ENCODE measurements at regions not wholly inside any gene's neighbourhood (a gene's known extent, or its start where the extent isn't known, plus 50 kb on each side); places are given as distances from the start of the nearest gene placed in this dataset.

- Histone ChIP-seq H3K4me3 (no peak overlapping the region), H3K9me3 (no peaks in the 10 kb centered on the region), H3K27me3 (ENCODE audit: low read depth) (no peaks in the 10 kb centered on the region), H3K4me1 (no peaks in the 10 kb centered on the region), H3K36me3 (replicated peaks) (no peaks in the 10 kb centered on the region)
- in situ Hi-C loops (cut with MboI; ENCODE audit: low sequenced_read_pairs), result no loop called here
- no peak for DNase-seq (ENCODE audit: low spot score in 2 of 2)
These were observed 105.5 kb upstream of the STK26 start for GRCh38 chrX:131917588-131917987.

GRCh38 chrX:131918839-131919238 is 104.3 kb upstream of the STK26 start:
- Histone ChIP-seq H3K27me3 (ENCODE audit: low read depth) (no peaks in the 10 kb centered on the region), H3K36me3 (replicated peaks) (no peaks in the 10 kb centered on the region), H3K9me3 (no peaks in the 10 kb centered on the region), H3K4me3 (no peak overlapping the region), H3K4me1 (no peaks in the 10 kb centered on the region)
- no peak for DNase-seq (ENCODE audit: low spot score in 2 of 2)
- in situ Hi-C loops (cut with MboI; ENCODE audit: low sequenced_read_pairs), result no loop called here

DNA sequence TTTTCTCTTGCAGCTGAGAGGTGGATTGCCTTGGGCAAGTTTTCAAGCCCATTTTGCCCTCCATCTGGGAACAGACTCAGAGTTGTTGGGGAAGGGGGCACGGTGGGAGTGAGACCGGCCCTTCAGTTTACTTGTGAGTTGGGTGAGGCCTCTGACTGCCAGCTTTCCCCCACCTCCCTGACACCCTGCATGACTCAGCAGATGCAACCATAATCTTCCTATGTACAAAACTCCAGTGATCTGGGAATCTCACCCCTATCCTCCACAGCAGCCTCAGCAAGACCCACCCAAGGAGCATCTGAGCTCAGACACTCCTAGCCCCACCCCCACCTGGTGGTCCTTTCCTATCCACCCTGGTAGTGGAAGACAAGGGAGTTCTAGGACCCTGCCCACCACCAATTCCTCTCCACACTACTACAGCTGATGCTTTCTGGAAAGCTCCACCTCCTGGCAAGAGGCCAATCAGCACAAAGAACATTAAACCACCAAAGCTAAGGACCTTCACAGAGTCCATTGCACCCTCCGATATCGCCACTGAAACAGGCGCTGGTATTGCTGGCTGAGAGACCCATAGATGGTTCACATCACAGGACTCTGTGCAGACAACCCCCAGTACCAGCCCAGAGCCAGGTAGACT is 99.4 kb upstream of the STK26 start:
- H3K4me1 ChIP-seq, result no peaks in the 10 kb centered on the region
- H3K9me3 ChIP-seq, result 0 out of 2 replicates have a peak, but pooled peaks cover 3% of the 10 kb centered on the region
- H3K36me3 ChIP-seq (replicated peaks), result no peaks in the 10 kb centered on the region
- in situ Hi-C loops (cut with MboI; ENCODE audit: low sequenced_read_pairs), result no loop called here
- no peaks in the 10 kb centered on the region; the same call in 1 of the 2 replicates for H3K27me3 ChIP-seq (ENCODE audit: low read depth)
- DNase-seq (ENCODE audit: low spot score in 2 of 2), result no peak
- no peak overlapping the region for H3K4me3 ChIP-seq

DNA sequence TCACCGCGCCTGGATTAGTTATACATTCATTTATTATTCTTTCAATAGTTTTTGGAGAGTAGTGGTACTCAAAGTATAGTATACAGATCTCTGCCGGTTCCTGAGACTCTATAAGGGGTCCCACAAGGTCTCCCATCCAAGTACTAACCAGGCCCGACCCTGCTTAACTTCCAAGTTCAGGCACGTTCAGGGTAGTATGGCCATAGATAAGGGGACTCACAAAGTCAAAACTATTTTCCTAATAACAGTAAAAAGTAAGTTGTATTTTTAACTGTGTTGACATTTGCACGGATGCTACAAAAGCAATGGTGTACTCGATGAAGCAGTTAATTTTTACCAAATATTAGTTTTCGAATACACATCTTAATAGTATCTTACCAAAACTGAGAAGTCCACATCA is 84.4 kb upstream of the STK26 start:
- in situ Hi-C loops (cut with MboI; ENCODE audit: low sequenced_read_pairs), result no loop called here
- H3K4me1 ChIP-seq, result no peaks in the 10 kb centered on the region
- no peaks in the 10 kb centered on the region for H3K36me3 ChIP-seq (replicated peaks)
- H3K9me3 ChIP-seq, result no peaks in the 10 kb centered on the region
- peaks cover 7% of the 10 kb centered on the region for H3K27me3 ChIP-seq (ENCODE audit: low read depth)
- DNase-seq (ENCODE audit: low spot score in 2 of 2), result no peak
- no peak overlapping the region for H3K4me3 ChIP-seq

DNA sequence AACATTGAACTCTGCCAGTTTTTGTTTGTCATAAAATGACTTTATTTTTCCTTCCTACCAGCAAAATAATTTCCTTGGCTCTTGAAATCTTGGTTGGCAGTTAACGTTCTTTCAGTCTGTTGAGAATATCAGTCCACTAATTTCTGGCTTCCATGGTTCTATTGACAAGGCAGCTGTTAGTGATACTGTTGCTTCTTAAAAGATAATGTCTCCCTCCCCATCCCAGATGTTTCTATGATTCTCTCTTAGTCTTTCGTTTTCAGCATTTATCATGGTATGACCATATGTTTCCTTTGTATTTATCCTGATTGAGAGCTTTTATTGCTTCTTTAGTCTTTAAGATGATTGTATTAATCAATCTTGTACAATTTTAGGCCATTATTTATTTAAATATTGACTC is 81.1 kb upstream of the STK26 start:
- Histone ChIP-seq H3K4me1 (no peaks in the 10 kb centered on the region), H3K27me3 (ENCODE audit: low read depth) (peaks cover 4% of the 10 kb centered on the region; the same call in 1 of the 2 replicates), H3K4me3 (no peak overlapping the region), H3K9me3 (no peaks in the 10 kb centered on the region), H3K36me3 (replicated peaks) (no peaks in the 10 kb centered on the region)
- DNase-seq (ENCODE audit: low spot score in 2 of 2), result no peak
- in situ Hi-C loops (cut with MboI; ENCODE audit: low sequenced_read_pairs), result no loop called here

GRCh38 chrX:131944936-131945902 is 77.9 kb upstream of the STK26 start:
- no peaks in the 10 kb centered on the region for H3K27me3 ChIP-seq (ENCODE audit: low read depth)
- no peaks in the 10 kb centered on the region for H3K9me3 ChIP-seq
- H3K36me3 ChIP-seq (replicated peaks), result no peaks in the 10 kb centered on the region
- H3K4me3 ChIP-seq, result no peak overlapping the region
- in situ Hi-C loops (cut with MboI; ENCODE audit: low sequenced_read_pairs), result no loop called here
- no peaks in the 10 kb centered on the region for H3K4me1 ChIP-seq
- DNase-seq (ENCODE audit: low spot score in 2 of 2), result no peak

DNA sequence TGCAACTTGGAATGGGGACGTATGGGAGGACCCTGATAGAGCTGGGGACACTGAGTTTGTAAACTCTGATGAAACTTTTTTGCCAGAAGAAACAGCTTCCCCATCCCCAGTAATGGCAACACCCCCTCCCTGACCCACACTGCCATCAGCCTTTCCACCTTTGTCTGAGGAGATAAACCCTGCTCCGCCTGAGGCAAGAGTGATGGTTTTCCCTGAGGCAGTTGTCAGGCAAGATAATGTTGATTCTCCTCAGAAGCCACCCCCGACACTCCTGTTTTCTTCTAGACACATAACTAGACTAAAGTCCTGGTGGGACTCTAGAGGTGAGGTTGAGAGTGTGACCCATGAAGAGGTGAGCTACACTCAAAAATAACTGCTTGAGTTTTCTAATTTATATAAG is 71.9 kb upstream of the STK26 start:
- in situ Hi-C loops (cut with MboI; ENCODE audit: low sequenced_read_pairs), result no loop called here
- H3K9me3 ChIP-seq, result no peaks in the 10 kb centered on the region
- H3K4me1 ChIP-seq, result no peaks in the 10 kb centered on the region
- DNase-seq (ENCODE audit: low spot score in 2 of 2), result no peak
- no peak overlapping the region for H3K4me3 ChIP-seq
- H3K27me3 ChIP-seq (ENCODE audit: low read depth), result peaks cover 19% of the 10 kb centered on the region
- H3K36me3 ChIP-seq (replicated peaks), result no peaks in the 10 kb centered on the region

GRCh38 chrX:131955099-131955777 is 67.9 kb upstream of the STK26 start:
- no peak for DNase-seq (ENCODE audit: low spot score in 2 of 2)
- in situ Hi-C loops (cut with MboI; ENCODE audit: low sequenced_read_pairs), result no loop called here
- Histone ChIP-seq H3K27me3 (ENCODE audit: low read depth) (peaks cover 22% of the 10 kb centered on the region), H3K4me1 (no peaks in the 10 kb centered on the region), H3K4me3 (no peak overlapping the region), H3K9me3 (no peaks in the 10 kb centered on the region), H3K36me3 (replicated peaks) (no peaks in the 10 kb centered on the region)

DNA sequence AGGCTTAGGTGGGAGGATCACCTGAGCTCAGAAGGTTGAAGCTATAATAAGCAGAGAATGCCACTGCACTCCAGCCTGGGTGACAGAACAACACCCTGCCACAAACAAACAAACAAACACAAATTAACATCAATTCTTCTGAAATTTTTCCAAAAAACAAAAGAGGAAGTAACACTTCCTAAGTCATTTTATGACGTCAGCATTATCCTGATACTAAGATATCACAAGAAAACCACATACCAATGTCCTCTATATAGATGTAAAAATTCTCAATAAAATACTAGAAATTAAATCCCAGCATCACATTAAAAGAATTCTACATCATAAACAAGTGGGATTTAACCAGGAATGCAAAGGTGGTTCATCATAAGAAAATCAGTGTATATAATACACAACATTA is 64.4 kb upstream of the STK26 start:
- Histone ChIP-seq H3K36me3 (replicated peaks) (no peaks in the 10 kb centered on the region), H3K4me1 (no peaks in the 10 kb centered on the region), H3K27me3 (ENCODE audit: low read depth) (peaks cover 17% of the 10 kb centered on the region), H3K4me3 (no peak overlapping the region), H3K9me3 (no peaks in the 10 kb centered on the region)
- DNase-seq (ENCODE audit: low spot score in 2 of 2), result no peak
- in situ Hi-C loops (cut with MboI; ENCODE audit: low sequenced_read_pairs), result no loop called here

- peaks cover 9% of the 10 kb centered on the region for H3K27me3 ChIP-seq (ENCODE audit: low read depth)
- no peaks in the 10 kb centered on the region for H3K9me3 ChIP-seq
- no peak for DNase-seq (ENCODE audit: low spot score in 2 of 2)
- no peaks in the 10 kb centered on the region for H3K4me1 ChIP-seq
- in situ Hi-C loops (cut with MboI; ENCODE audit: low sequenced_read_pairs), result no loop called here
- no peak overlapping the region for H3K4me3 ChIP-seq
- no peaks in the 10 kb centered on the region for H3K36me3 ChIP-seq (replicated peaks)
These were observed 52.8 kb upstream of the STK26 start for GRCh38 chrX:131970347-131970746.

Data from HAP-1 (cell line).